ENCODE measurements at regions not wholly inside any gene's neighbourhood (a gene's known extent, or its start where the extent isn't known, plus 50 kb on each side); places are given as distances from the start of the nearest gene placed in this dataset.

DNA sequence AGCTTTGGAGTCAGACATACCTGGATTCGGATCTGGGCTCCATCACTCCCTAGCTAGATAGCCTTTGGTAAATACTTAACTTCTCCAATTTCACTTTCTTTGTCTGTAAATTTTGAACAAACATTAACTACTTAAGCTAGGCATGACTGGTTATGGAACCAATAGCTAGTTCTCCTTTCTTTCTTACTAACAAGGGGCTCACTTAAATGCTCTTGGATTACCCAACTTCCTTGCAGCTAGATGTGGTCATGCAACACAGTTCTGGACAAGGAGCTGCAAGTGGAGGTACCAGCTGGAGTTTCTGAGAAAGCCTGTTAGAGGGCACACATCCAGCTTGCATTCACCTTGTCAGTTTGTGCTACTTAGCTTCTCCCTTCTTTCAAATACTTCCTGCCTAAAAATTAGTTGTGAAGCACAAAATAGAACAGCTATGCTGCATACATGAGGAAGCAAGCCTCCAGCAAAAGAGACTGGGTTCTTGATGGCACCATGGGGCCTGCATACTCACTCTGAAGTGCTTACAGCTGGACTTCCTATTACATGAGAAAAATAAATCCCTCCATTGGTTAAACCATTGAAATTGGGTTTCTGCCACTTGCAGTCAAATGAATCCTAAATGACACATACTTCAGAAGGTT, 210.1 kb upstream of the EEA1 start:
- DNase-seq (ENCODE audit: low read depth, low spot score) = no peak
- H3K4me3 ChIP-seq (ENCODE audit: low read length) = no peak overlapping the region

DNA sequence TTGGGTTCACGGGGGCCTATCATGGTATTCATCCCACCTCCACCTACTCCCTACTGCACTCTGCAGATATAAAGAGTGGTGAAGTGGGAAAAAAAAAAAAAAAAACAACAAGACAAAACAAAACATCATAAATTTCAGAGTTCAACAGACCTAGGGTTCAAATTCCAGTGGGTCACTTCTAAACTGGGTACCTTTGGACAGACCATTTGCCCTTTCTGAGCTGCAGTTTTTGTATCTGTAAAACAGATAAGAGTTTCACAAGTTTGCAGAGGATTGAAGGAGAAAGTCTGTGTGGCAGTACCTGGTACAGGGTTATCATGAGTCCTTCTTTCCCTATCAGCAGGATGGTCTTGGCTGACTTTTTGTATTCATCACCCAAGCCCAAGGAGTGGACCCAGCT, 211.2 kb upstream of the EEA1 start:
- DNase-seq (ENCODE audit: low read depth, low spot score) = no peak
- no peak overlapping the region for H3K4me3 ChIP-seq (ENCODE audit: low read length)

DNA sequence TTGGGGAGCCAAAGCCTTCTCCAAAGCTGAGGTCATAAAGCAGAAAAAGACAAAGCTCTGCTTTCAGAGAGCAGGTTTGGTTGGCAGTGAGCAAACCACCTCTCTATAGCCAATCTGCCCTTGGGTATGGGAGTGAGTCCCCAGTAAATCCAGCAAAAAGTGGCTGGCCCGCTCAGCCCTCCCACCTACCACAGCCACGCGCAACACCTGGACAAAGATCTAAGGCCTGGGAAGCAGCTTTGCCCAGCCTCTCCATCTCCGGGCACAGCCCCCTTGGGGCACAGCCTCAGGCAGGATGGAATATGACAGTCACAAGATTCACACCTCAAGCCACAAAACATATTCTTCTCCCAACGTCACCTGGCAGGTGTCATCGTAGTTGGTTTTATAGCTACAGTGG, 211.7 kb upstream of the EEA1 start:
- DNase-seq (ENCODE audit: low read depth, low spot score) = no peak

DNA sequence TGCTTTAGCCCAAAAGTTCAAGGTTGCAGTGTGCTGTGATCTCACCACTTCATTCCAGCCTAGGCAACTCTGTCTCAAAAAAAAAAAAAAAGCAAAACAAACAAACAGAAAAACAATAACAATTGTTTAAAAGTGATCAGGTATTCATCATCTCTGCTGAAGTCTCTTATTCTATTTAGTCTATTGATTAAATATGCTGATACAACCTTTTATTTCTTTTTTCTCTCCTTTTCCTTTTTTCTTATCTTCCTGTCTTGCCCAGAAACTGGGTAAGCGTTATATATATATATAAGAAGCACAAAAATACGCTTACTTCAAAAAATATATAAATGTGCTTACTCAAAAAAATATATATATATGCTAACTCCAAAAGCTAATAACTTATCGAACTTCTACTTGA, 213.8 kb upstream of the EEA1 start:
- DNase-seq (ENCODE audit: low read depth, low spot score) = no peak
- H3K4me3 ChIP-seq (ENCODE audit: low read length) = no peak overlapping the region

More for the DNA sequence above, 211.7 kb upstream of the EEA1 start:
- no peak overlapping the region for H3K4me3 ChIP-seq (ENCODE audit: low read length)

DNA sequence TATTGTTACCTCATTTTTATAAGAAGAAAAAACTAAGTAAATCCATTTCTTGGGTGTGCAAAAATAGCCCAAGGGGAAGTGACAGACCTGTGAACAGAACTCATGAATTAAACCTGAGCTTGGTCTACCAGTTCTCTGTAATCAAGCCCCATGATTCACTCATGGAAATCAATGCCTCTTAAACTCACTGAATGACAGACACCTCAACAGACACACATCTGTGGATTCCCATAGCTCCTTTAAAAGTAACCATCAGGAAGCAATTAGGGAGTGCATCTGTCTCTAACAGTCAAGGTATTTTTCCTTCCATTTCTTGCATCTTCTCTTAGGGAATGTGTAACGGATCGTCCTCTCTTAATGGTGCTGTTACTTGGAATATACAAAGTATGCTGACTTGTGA, 215.0 kb upstream of the EEA1 start:
- H3K4me3 ChIP-seq (ENCODE audit: low read length) = no peak overlapping the region
- no peak for DNase-seq (ENCODE audit: low read depth, low spot score)

DNA sequence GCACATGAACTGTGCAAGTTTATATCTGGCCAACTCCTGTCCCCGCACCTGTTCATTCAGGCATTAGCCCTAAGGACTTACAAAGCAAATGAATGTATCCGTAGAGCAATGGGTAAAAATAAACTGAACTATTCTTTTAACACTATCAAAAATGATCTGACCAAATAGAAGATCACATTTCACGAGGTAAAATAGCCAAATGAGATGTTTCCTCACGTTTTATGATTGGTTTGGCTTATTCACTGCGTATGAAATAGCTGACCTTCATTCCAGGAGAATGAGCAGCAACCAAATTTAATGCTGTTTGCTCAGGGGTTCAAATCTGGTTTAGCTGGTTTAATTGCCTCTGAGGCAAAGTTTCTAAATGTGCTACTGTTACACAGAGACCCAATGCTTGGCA, 216.0 kb upstream of the EEA1 start:
- no peak overlapping the region for H3K4me3 ChIP-seq (ENCODE audit: low read length)
- no peak for DNase-seq (ENCODE audit: low read depth, low spot score)

DNA sequence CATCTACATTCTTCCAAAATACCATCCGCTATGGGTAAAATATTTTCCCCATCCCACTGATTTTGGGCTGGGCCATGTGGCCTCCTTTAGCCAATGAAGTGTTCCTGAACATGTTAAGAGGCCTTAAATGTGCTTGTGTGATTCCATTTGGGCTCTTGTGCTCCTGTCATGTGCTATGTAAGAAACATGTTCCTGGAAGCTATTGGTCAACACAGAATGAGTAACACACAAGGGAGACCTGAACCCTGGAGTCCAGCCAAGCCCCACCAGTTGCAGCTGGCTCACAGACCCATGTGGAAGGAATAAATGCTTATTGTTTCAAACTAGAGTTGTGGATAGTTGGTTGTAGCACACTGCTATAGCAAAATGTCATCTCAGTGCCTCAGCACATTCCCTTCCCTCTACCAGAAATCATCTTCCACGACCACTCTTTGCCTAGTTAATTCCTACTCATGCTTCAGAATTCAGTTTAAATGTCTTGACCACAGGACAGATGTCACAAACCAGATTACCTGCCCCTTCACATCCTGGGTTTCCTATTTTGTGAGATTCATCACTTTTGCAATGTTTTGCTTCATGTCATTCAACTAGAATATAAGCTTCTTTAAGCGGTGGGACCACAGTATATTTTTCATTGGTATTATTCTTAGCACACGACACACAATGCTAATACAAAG, 217.3 kb upstream of the EEA1 start:
- H3K4me3 ChIP-seq (ENCODE audit: low read length) = no peak overlapping the region
- no peak for DNase-seq (ENCODE audit: low read depth, low spot score)

DNA sequence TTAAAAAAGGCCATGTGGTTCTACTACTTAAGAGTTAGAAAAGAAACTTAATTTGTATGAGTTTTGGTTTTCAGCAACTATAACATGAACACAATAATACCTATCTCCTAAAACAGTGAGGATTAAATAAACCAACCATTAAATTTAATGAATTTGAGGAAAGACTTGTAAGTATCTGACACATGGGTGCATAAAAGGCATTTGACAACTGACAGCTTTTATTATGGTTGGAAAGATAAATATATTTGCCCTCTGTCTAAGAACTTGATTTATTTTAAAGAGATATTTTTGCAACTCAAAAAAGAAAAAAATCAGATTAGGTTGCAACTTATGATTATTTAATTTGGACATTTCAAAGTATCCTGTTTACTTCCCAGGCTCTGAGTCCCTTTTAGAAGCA, 217.9 kb upstream of the EEA1 start:
- DNase-seq (ENCODE audit: low read depth, low spot score) = no peak

DNA sequence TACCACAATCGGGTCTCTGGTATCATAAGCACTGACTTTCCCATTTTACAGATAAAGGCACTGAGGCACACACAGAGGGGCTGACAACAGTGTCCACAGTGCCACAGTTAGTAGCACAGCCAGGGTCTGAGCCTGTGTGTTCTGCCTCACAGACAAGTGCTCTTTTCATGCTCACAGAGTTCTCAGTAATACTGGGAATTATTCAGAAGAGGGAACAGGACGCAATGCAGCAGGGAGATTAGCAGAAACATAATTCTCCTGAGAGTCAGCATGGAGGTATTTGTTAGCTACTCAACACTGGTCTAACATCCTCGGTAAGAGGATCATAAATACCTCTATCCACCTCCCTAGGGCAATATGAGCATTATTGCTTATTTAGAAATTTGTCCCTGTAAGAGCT, 219.3 kb upstream of the EEA1 start:
- no peak overlapping the region for H3K4me3 ChIP-seq (ENCODE audit: low read length)
- no peak for DNase-seq (ENCODE audit: low read depth, low spot score)

More for the DNA sequence above, 217.9 kb upstream of the EEA1 start:
- H3K4me3 ChIP-seq (ENCODE audit: low read length) = no peak overlapping the region

DNA sequence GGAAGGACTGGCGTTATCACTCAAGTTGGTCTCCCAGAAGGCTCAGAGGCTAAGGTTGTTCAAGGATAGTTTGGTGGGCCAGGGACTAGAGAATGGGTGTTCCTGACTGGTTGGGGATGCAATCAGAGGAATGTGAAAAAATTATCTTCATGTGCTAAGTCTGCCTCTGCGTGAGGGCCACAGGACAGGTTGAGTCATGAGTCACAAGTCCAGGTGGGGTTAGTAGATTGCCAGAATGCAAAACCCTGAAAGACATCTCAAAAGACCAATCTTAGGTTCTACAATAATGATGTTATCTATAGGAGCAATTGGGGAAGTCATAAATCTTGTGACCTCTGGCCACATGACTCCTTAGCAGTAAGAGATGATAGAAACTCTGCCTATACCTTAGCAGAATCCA, 220.1 kb upstream of the EEA1 start:
- no peak overlapping the region for H3K4me3 ChIP-seq (ENCODE audit: low read length)
- no peak for DNase-seq (ENCODE audit: low read depth, low spot score)

DNA sequence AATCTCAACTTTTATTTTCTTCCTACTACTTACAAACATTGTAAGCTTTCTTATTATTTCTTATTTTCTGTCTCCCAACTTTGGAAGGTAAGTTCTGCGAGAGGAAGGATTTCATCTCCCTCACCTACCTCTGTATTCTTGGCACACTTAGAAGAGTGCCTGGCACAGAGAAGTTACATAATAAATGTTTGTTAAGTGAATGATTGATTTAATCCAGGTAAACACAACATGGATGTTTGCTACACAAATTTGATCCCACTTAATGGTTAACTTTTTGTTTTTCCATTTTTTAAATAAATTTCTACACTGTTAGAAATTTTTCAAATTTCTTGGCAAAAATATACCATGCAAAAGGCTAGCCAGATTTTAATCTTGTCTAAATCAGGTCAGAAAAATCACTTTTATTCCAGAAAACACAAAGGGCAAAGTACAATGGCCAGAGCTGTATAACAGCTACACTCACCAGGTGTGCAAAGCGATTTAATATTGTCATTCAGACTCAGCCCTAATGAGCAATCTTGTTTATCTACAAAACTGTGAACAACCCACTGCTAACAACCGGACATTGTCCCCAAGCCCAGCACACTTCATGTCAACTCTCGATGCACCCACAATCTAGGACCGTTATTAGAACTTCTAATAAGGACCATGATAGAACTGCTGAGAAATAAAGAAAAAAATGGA, 222.1 kb upstream of the EEA1 start:
- no peak overlapping the region for H3K4me3 ChIP-seq (ENCODE audit: low read length)
- no peak for DNase-seq (ENCODE audit: low read depth, low spot score)

DNA sequence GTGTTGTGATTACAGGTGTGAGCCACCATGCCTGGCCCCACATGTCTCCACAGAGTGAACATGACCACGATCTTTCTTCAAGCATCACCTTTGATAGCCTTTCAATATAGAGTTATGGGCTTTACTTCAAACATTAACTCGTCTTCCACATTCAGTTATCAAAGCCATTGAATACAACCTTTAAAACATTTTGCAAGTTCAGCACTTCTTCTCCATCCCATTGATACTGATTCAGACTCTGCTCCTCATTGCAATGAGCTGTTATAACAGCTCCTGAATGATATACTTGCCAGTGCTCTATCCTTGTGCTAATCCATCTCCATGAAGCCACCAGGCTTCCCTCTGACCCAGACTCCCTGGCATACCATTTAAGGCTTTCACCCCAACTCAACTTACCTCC, 223.5 kb upstream of the EEA1 start:
- H3K4me3 ChIP-seq (ENCODE audit: low read length) = no peak overlapping the region
- DNase-seq (ENCODE audit: low read depth, low spot score) = no peak

DNA sequence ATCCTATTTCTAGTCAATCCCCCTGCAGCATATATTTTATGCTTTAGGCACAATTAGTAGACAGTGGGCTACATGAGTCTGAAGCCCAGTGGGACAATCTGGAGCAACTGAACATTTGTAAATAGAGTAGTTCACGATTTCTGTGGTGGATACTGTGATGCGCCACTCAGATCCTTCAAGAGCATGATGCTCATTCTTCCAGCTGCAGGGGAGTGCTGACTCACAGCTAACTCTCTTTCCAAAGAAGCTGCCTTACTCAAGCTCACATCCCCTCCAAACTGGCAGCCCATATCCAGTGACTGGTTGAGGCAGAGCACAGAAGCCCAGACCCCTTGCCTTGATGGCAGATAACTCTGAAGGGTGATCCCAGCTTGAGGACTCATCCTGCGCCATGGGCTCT, 224.2 kb upstream of the EEA1 start:
- H3K4me3 ChIP-seq (ENCODE audit: low read length) = no peak overlapping the region
- DNase-seq (ENCODE audit: low read depth, low spot score) = no peak

DNA sequence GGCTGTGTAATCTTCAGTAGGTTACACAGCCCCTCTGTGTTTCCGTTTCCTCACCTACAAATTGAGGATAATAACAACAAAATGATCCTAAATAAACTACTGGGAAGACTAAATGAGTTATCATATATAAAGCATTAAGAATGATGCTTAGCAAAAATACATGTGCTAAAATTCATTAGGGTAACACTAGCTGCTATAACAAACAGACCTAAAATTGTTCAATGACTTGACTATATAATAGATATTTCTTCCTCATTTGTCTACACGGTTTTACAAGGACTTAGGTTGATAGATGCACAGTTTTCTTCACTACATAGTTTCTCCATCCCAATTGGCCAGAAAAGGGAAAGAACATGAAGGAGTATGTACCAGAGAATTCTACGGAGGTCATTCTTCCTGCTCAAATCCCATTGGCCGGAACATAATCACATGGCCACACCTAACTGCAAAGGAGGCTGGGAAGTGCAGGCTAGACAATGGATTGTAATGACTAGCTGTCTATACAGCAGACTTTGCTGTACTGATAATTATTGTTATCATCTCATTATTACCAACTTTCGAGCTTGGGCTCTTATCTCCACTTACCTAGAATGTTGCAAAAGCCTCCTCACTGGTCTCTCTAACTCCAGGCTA, 223.5 kb upstream of the NUDT4 start:
- H3K4me3 ChIP-seq (ENCODE audit: low read length) = no peak overlapping the region
- DNase-seq (ENCODE audit: low read depth, low spot score) = no peak

DNA sequence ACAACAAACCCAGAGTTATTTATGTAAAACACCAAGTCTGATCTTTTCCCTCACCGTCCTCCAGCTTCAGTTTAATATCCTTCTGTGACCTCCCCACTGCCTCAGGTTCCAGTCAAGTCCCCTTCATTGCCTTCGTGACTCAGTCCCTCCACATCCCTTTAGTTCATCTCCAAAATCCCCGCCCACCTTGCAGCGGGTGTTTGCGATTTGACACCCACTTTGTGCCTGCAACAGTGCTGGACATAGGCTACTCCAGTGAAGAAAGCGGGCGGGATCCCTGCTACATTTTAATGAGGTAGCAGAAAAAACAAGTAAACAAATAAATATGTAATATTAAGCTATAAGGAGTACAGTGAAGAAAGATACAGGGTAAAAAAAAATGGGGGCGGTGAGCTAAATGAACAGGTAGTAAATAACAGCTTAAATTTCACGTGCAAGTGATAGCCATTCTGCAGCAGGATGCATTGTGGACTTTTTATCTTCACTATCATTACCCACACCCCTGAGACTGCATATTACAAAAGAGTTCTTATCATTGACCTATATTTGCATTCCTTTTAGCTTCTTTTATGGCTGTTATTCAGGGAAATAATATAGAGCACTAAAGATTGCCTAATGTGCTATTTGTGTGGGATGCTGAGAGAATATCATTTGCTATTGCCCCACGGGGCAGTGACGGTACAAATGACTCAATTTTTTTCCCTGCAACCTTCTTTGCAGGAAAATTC, 222.8 kb upstream of the NUDT4 start:
- no peak overlapping the region for H3K4me3 ChIP-seq (ENCODE audit: low read length)
- DNase-seq (ENCODE audit: low read depth, low spot score) = no peak

DNA sequence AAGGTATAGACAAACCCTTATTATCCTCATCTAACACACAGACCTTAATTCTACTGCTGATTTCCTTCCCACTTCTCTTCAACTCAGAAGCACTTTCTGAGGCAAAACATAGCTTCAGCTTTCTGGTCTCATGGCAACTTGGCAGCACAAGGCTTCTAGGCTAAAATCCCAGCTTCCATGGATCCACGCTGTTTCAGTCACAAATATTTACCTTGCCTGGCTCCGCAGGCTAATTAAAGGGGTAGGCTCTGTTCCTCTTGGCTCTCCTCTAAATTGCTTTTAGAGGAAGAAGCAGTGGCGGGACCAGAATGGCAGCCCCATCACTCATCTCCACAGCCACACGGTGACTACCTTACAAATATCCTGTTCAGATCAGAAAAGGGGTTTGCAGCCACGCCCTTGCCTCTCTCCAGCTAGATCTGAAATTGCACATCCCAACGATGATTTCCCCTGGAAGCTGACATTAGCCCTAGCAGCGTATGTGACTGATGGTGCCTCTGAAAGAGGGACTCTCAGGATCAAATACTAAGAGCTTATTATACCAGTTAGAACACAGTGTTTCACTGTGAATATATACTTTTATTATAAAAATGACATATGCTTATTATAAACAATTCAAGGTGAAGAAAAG, 221.5 kb upstream of the NUDT4 start:
- no peak for DNase-seq (ENCODE audit: low read depth, low spot score)

DNA sequence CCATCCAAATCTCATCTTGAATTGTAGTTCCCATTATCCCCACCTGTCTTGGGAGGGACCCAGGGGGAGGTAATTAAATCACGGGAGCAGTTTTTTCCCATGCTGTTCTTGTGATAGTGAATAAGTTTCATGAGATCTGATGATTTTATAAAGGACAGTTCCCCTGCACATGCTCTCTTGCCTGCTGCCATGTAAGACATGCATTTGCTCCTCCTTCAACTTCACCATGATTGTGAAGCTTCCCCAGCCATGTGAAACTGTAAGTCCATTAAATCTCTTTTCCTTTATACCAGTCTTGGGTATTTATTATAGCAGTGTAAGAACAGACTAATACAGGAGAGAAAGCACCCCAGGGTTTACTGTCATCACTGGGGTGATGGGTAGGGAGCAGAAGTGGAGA, 220.4 kb upstream of the NUDT4 start:
- H3K4me3 ChIP-seq (ENCODE audit: low read length) = no peak overlapping the region
- no peak for DNase-seq (ENCODE audit: low read depth, low spot score)

More for the DNA sequence above, 221.5 kb upstream of the NUDT4 start:
- H3K4me3 ChIP-seq (ENCODE audit: low read length) = no peak overlapping the region

DNA sequence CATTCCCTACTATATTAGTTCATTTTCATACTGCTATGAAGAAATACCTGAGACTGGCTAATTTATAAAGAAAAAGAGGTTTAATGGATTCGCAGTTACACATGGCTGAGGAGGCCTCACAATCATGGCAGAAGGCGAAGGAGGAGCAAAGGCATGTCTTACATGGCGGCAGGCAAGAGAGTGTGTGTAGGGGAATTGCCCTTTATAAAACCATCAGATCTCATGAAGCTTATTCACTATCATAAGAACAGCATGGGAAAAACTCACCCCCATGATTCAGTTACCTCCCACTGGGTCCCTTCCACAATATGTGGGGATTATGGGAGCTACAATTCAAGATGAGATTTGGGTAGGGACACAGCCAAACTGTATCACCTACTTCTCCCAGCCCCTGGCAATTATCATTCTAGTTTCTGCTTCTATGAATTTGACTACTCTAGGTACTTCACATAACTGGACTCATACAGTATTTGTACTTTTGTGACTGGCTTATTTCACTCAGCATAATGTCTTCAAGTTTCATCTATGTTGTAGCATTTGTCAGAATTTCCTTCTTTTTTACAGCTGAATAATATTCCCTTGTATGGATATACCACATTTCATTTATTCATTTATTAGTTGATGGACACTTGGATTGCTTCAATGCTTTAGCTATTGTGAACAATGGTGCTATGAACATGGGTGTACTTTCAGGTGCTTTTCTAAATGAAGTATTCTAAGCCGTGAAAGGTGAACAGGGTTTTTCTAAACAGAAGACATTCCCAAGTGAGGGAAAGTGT, 219.5 kb upstream of the NUDT4 start:
- DNase-seq (ENCODE audit: low read depth, low spot score) = no peak
- H3K4me3 ChIP-seq (ENCODE audit: low read length) = no peak overlapping the region
